Adrenal gland (tissue), 9 donors: ENCODE measurements at regions not wholly inside any gene's neighbourhood (a gene's known extent, or its start where the extent isn't known, plus 50 kb on each side); places are given as distances from the start of the nearest gene placed in this dataset.

Experiments used
- DNase-seq, 7 donors: peaks; one replicate each; pipeline ENCODE4 v3.0.0-alpha.2; 2019 to 2020
- H3K27ac ChIP-seq, 5 donors: fragments of 200-600 bp; sonication (generic) in 4 of 5; 1 replicate in 3 of 5; 2 replicates in 2 of 5; pipeline versions ENCODE4 v1.5.1 to v1.8.0; 2016 to 2020; ENCODE audit warnings: mild to moderate bottlenecking in 1 of 5
- H3K27me3 ChIP-seq: fragments of 200-600 bp; 2 replicates; pipeline ENCODE4 v1.8.0; 2021
- H3K36me3 ChIP-seq, 2 donors: fragments of 200-600 bp; replicated peaks in 1 of 2; 1 replicate in 1 of 2; 2 replicates in 1 of 2; pipeline versions ENCODE4 v1.5.1 to v1.8.0; 2018 to 2022
- H3K4me1 ChIP-seq, 2 donors: fragments of 200-600 bp; replicated peaks in 1 of 2; 1 replicate in 1 of 2; 2 replicates in 1 of 2; pipeline versions ENCODE4 v1.5.1 to v1.8.0; 2018 to 2021
- H3K4me3 ChIP-seq, 4 donors: fragments of 200-600 bp; sonication (generic) in 3 of 4; one replicate each; pipeline ENCODE4 v1.5.1; 2016 to 2018
- H3K9me3 ChIP-seq, 3 donors: fragments of 200-600 bp; sonication (generic) in 1 of 3; replicated peaks in 1 of 3; 1 replicate in 2 of 3; 2 replicates in 1 of 3; pipeline versions ENCODE4 v1.5.1 to v1.8.0; 2016 to 2021
- CTCF ChIP-seq, 6 experiments: fragments of 450-650 bp in 4 of 6; fragments of 200-600 bp in 2 of 6; sonication (generic) in 1 of 6; IDR thresholded peaks; 1 replicate in 5 of 6; 2 replicates in 1 of 6; pipeline versions ENCODE4 v1.5.1 to v1.8.0; 2016 to 2021; ENCODE audit warnings: antibody characterized with exemption in 6 of 6, mild to moderate bottlenecking in 2 of 6, moderate library complexity in 1 of 6
- POLR2A ChIP-seq, 2 donors: fragments of 450-650 bp; IDR thresholded peaks; one replicate each; pipeline ENCODE4 v1.6.1; 2017; ENCODE audit warnings: antibody characterized with exemption in 2 of 2, mild to moderate bottlenecking in 2 of 2, moderate library complexity in 1 of 2
- WGBS, 4 donors: extraction: QIAGEN DNeasy Blood & Tissue Kit in 2 of 4; methylation state at CpG; one replicate each; pipeline versions ENCODE4 v1.1.5 to v1.1.7; 2013 to 2017; 5-methylcytosine and 5-hydroxymethylcytosine counted together
- intact Hi-C, 2 donors: fragments of 100-400 bp; cut with DNase I; formaldehyde crosslinking; loops; one replicate each; pipeline versions ENCODE4 v1.14.1 to v1.15.0; 2022 to 2023
- donor health status: healthy with polysubstance abuse.
- donor health status: Bipolar disorder and iron deficiency.
- donor health status: DM: yes; HTN: yes; CAD: no.
- donor health status: DM: no; HTN: no; CAD: no.
- donor health status: DM: no; HTN: no; CAD: no.

GRCh38 chr3:69688400-69688799 is 50.9 kb upstream of the MITF start:
- intact Hi-C loops: loop anchor here (5.0 to 10.0 kb wide), 2 partner anchors 166 to 254 kb away; no protein-coding TSS in a partner anchor
- H3K4me1 ChIP-seq: no peaks in the 10 kb centered on the region
- H3K4me3 ChIP-seq: no peak overlapping the region
- 54 to 76% (median 58%) methylated on average over 1 of the region's 1 CpG for WGBS, 4 donors
- H3K9me3 ChIP-seq: no peaks in the 10 kb centered on the region
- H3K27ac ChIP-seq: no peak overlapping the region
- no peaks in the 10 kb centered on the region for H3K36me3 ChIP-seq
- no peak for TF ChIP-seq POLR2A (IDR thresholded peaks at IDR 0.05)
- TF ChIP-seq CTCF (IDR thresholded peaks at IDR 0.05): no peak
- no peak for DNase-seq
- no peaks in the 10 kb centered on the region for H3K27me3 ChIP-seq

- no peak overlapping the region for H3K27ac ChIP-seq
- H3K4me1 ChIP-seq: no peaks in the 10 kb centered on the region
- no peak overlapping the region for H3K4me3 ChIP-seq
- no peak for TF ChIP-seq POLR2A (IDR thresholded peaks at IDR 0.05)
- no peak for TF ChIP-seq CTCF (IDR thresholded peaks at IDR 0.05)
- no peaks in the 10 kb centered on the region for H3K27me3 ChIP-seq
- intact Hi-C loops: loop anchor here (5.0 to 10.0 kb wide), 2 partner anchors 167 to 255 kb away; no protein-coding TSS in a partner anchor
- H3K9me3 ChIP-seq: no peaks in the 10 kb centered on the region
- no peak for DNase-seq
- H3K36me3 ChIP-seq: no peaks in the 10 kb centered on the region
- 80 to 87% (median 80%) methylated on average over 5 of the region's 5 CpGs for WGBS, 4 donors
These were observed 51.6 kb upstream of the MITF start for GRCh38 chr3:69687641-69688040.

- WGBS, 4 donors: 93 to 96% (median 93%) methylated on average over 3 of the region's 3 CpGs
- H3K27ac ChIP-seq: no peak overlapping the region
- no peaks in the 10 kb centered on the region for H3K4me1 ChIP-seq
- no peaks in the 10 kb centered on the region for H3K27me3 ChIP-seq
- no peak for TF ChIP-seq POLR2A (IDR thresholded peaks at IDR 0.05)
- no peak for TF ChIP-seq CTCF (IDR thresholded peaks at IDR 0.05)
- no peak for DNase-seq
- H3K9me3 ChIP-seq: no peaks in the 10 kb centered on the region
- intact Hi-C loops: loop anchor here (5.0 to 10.0 kb wide), 2 partner anchors 169 to 256 kb away; no protein-coding TSS in a partner anchor
- no peaks in the 10 kb centered on the region for H3K36me3 ChIP-seq
- H3K4me3 ChIP-seq: no peak overlapping the region
These were observed 53.2 kb upstream of the MITF start for GRCh38 chr3:69686056-69686455.

- 81 to 91% (median 88%) methylated on average over 2 of the region's 2 CpGs for WGBS, 4 donors
- no peak overlapping the region for H3K27ac ChIP-seq
- TF ChIP-seq CTCF (IDR thresholded peaks at IDR 0.05): no peak
- no peak for TF ChIP-seq POLR2A (IDR thresholded peaks at IDR 0.05)
- no peak for DNase-seq
- no peaks in the 10 kb centered on the region for H3K4me1 ChIP-seq
- peaks cover 8% of the 10 kb centered on the region for H3K27me3 ChIP-seq
- no peaks in the 10 kb centered on the region for H3K9me3 ChIP-seq
- intact Hi-C loops: loop anchor here in 1 of 2 donors (10.0 kb wide), 1 partner anchor 170 kb away; no protein-coding TSS in a partner anchor
- H3K4me3 ChIP-seq: no peak overlapping the region
- H3K36me3 ChIP-seq: no peaks in the 10 kb centered on the region
These were observed 54.8 kb upstream of the MITF start for GRCh38 chr3:69684309-69684961.
